ENCODE measurements at regions not wholly inside any gene's neighbourhood (a gene's known extent, or its start where the extent isn't known, plus 50 kb on each side); places are given as distances from the start of the nearest gene placed in this dataset.

GRCh38 chr2:172153156-172153555 lies 50.5 kb upstream of the DLX2 start:
- DNase-seq = peak; percentile 8

GRCh38 chr2:172153757-172154156 lies 51.1 kb upstream of the DLX2 start:
- no peak for DNase-seq

GRCh38 chr2:172155752-172156151 lies 53.1 kb upstream of the DLX2 start:
- no peak for DNase-seq

- DNase-seq = no peak
Measured at GRCh38 chr2:172160839-172161238, 58.1 kb upstream of the DLX2 start.

GRCh38 chr2:172162225-172162733 lies 59.6 kb upstream of the DLX2 start:
- no peak for DNase-seq

- DNase-seq = no peak
Measured at GRCh38 chr2:172162739-172163336, 60.1 kb upstream of the DLX2 start.

GRCh38 chr2:172168917-172169346 lies 66.2 kb upstream of the DLX2 start:
- no peak for DNase-seq

GRCh38 chr2:172169611-172170010 lies 66.9 kb upstream of the DLX2 start:
- DNase-seq = no peak

- peak; percentile 75 for DNase-seq
Measured at GRCh38 chr2:172172513-172173173, 69.9 kb upstream of the DLX2 start.

- no peak for DNase-seq
Measured at GRCh38 chr2:172173174-172173706, 70.5 kb upstream of the DLX2 start.

GRCh38 chr2:172177581-172177980 lies 74.9 kb upstream of the DLX2 start:
- no peak for DNase-seq

- no peak for DNase-seq
Measured at GRCh38 chr2:172177996-172178395, 75.3 kb upstream of the DLX2 start.

GRCh38 chr2:172179045-172179701 lies 76.5 kb upstream of the DLX2 start:
- no peak for DNase-seq

- no peak for DNase-seq
Measured at GRCh38 chr2:172181840-172182239, 79.1 kb upstream of the DLX2 start.

GRCh38 chr2:172182624-172183023 lies 79.9 kb upstream of the DLX2 start:
- no peak for DNase-seq

- DNase-seq = no peak
Measured at GRCh38 chr2:172193331-172194089, 90.8 kb upstream of the DLX2 start.

- DNase-seq = no peak
Measured at GRCh38 chr2:172195836-172196376, 93.2 kb upstream of the DLX2 start.

- DNase-seq = peak; percentile 12
Measured at GRCh38 chr2:172196768-172197431, 94.2 kb upstream of the DLX2 start.

- no peak for DNase-seq
Measured at GRCh38 chr2:172198361-172198760, 95.7 kb upstream of the DLX2 start.

GRCh38 chr2:172198908-172199307 lies 96.2 kb upstream of the DLX2 start:
- DNase-seq = no peak

GRCh38 chr2:172200495-172201085 lies 97.9 kb upstream of the DLX2 start:
- DNase-seq = peak; percentile 20

- no peak for DNase-seq
Measured at GRCh38 chr2:172204309-172204708, 101.6 kb upstream of the DLX2 start.
